ENCODE measurements at regions not wholly inside any gene's neighbourhood (a gene's known extent, or its start where the extent isn't known, plus 50 kb on each side); places are given as distances from the start of the nearest gene placed in this dataset.

DNA sequence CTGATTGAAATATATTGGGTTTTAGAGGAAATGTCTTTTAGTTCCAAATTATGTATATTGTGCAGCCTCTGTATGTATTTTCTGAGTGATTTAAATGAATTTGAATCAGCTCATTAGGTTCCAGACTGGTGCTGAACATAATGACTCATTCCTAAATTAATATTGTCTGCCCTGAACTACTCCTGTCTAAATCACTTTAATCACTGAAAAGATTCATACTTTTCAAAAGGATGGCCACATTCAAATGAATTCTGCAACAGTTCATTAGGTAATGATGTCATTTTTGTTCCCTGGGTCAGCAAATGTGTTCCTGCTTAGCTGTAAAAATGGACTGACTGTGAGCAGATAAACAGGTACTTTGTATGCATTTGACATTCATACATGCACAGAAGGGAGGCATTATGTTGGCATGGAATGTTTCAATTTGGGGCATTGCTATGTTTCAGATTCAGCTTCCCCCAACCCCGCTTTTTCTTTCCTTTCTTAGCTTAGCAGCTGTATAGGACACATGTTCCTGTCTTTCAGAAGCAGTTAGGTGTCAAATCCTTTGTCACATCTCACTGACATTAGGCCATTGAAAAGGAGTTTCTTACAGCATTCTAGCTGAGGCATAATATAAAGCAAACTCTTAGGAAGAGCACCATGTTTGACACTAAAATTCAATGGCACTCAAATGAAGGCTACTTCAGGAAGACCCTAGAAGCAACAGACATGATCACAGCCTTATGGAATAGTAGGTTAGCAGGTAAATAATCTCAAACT is 318.5 kb upstream of the ARPP21 start:
- TF ChIP-seq, protein P1, sequence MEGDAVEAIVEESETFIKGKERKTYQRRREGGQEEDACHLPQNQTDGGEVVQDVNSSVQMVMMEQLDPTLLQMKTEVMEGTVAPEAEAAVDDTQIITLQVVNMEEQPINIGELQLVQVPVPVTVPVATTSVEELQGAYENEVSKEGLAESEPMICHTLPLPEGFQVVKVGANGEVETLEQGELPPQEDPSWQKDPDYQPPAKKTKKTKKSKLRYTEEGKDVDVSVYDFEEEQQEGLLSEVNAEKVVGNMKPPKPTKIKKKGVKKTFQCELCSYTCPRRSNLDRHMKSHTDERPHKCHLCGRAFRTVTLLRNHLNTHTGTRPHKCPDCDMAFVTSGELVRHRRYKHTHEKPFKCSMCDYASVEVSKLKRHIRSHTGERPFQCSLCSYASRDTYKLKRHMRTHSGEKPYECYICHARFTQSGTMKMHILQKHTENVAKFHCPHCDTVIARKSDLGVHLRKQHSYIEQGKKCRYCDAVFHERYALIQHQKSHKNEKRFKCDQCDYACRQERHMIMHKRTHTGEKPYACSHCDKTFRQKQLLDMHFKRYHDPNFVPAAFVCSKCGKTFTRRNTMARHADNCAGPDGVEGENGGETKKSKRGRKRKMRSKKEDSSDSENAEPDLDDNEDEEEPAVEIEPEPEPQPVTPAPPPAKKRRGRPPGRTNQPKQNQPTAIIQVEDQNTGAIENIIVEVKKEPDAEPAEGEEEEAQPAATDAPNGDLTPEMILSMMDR (IDR thresholded peaks at IDR 0.05), result no peak
- no peak for TF ChIP-seq POLR2A (IDR thresholded peaks at IDR 0.05)

Measured in esophagus squamous epithelium (tissue), 4 donors.